NCI-H146 treated with DMSO at 0.1 percent for 48 hours (cell line): ENCODE measurements at regions not wholly inside any gene's neighbourhood (a gene's known extent, or its start where the extent isn't known, plus 50 kb on each side); places are given as distances from the start of the nearest gene placed in this dataset.
A peak's percentile ranks its signal among the peaks of the same experiment; 100 is the strongest.
"Not testable (repeated sequence)": the region's sequence is repeated elsewhere in the genome, so short reads cannot be mapped to it uniquely, and the experiment has no call there.

ENCODE experiments used
- DNase-seq: peaks from one replicate; lab custom pipeline; 2025; ENCODE audit not compliant: unreplicated experiment; lab: John Stamatoyannopoulos, UW

GRCh38 chr1:67528141-67528540 lies 97.9 kb upstream of the SERBP1 start:
- no peak for DNase-seq

GRCh38 chr1:67530071-67530470 lies 99.9 kb upstream of the SERBP1 start:
- no peak for DNase-seq

- DNase-seq: peak; percentile 69
These were observed 102.4 kb upstream of the SERBP1 start for GRCh38 chr1:67532452-67533216.

GRCh38 chr1:67534627-67535065 lies 104.4 kb upstream of the SERBP1 start:
- DNase-seq: no peak

GRCh38 chr1:67535474-67535873 lies 105.3 kb upstream of the SERBP1 start:
- DNase-seq: peak; percentile 17

- DNase-seq: no peak
These were observed 106.9 kb upstream of the SERBP1 start for GRCh38 chr1:67536957-67537666.

GRCh38 chr1:67537667-67538018 lies 107.4 kb upstream of the SERBP1 start:
- no peak for DNase-seq

- DNase-seq: no peak
These were observed 110.0 kb upstream of the SERBP1 start for GRCh38 chr1:67540025-67540732.

GRCh38 chr1:67540733-67541125 lies 110.5 kb upstream of the SERBP1 start:
- DNase-seq: no peak

GRCh38 chr1:67542747-67543146 lies 112.5 kb upstream of the SERBP1 start:
- DNase-seq: no peak

- DNase-seq: no peak
These were observed 114.7 kb upstream of the SERBP1 start for GRCh38 chr1:67544921-67545320.

GRCh38 chr1:67545364-67545763 lies 115.2 kb upstream of the SERBP1 start:
- DNase-seq: no peak

GRCh38 chr1:67551375-67551774 lies 121.2 kb upstream of the SERBP1 start:
- DNase-seq: no peak

- DNase-seq: no peak
These were observed 122.1 kb upstream of the SERBP1 start for GRCh38 chr1:67552336-67552759.

GRCh38 chr1:67554204-67554603 lies 124.0 kb upstream of the SERBP1 start:
- DNase-seq: not testable (repeated sequence)

- DNase-seq: peak; percentile 45
These were observed 125.5 kb upstream of the SERBP1 start for GRCh38 chr1:67555461-67556296.

- DNase-seq: no peak
These were observed 126.2 kb upstream of the SERBP1 start for GRCh38 chr1:67556297-67556900.

- no peak for DNase-seq
These were observed 127.1 kb upstream of the GADD45A start for GRCh38 chr1:67557696-67558448.

GRCh38 chr1:67558449-67559193 lies 126.4 kb upstream of the GADD45A start:
- no peak for DNase-seq
